Activated T-cell treated with anti-CD3 and anti-CD28 coated beads, Interleukin-2, amount 50 U/mL, for 72 hours (primary cell): ENCODE measurements at regions not wholly inside any gene's neighbourhood (a gene's known extent, or its start where the extent isn't known, plus 50 kb on each side); places are given as distances from the start of the nearest gene placed in this dataset.
A peak's percentile ranks its signal among the peaks of the same experiment; 100 is the strongest.

Experiments
- ATAC-seq, 2 donors: fragments of 150-1000 bp; cut with Tn5 transposase; replicated peaks in 1 of 2; 2 replicates each; pipeline ENCODE4 v1.10.0; 2021; ENCODE audit warnings: moderate library complexity in 2 of 2, mild to moderate bottlenecking in 1 of 2
- DNase-seq, 2 donors: peaks; one replicate each; pipeline ENCODE4 v3.0.0; 2021 to 2022; ENCODE audit warnings: mixed read lengths in 1 of 2
- H3K27ac Mint-ChIP-seq: one replicate; pipeline ENCODE4 v1.8.0; 2022; ENCODE audit warnings: mild to moderate bottlenecking, moderate library complexity, mixed read lengths
- H3K27me3 Mint-ChIP-seq: one replicate; pipeline ENCODE4 v1.8.0; 2022; ENCODE audit warnings: low read depth, mixed read lengths
- H3K36me3 Mint-ChIP-seq, 2 donors: one replicate each; pipeline ENCODE4 v1.8.0; 2022; ENCODE audit warnings: mixed read lengths in 2 of 2, mild to moderate bottlenecking in 1 of 2; ENCODE audit not compliant: insufficient read depth in 2 of 2
- H3K4me1 Mint-ChIP-seq: one replicate; pipeline ENCODE4 v1.8.0; 2022; ENCODE audit warnings: low read depth, mixed read lengths
- H3K4me3 Mint-ChIP-seq, 2 donors: one replicate each; pipeline ENCODE4 v1.8.0; 2022; ENCODE audit warnings: mild to moderate bottlenecking in 2 of 2, mixed read lengths in 2 of 2, moderate library complexity in 2 of 2
- H3K9me3 Mint-ChIP-seq, 2 donors: one replicate each; pipeline ENCODE4 v1.8.0; 2022; ENCODE audit warnings: mixed read lengths in 2 of 2

DNA sequence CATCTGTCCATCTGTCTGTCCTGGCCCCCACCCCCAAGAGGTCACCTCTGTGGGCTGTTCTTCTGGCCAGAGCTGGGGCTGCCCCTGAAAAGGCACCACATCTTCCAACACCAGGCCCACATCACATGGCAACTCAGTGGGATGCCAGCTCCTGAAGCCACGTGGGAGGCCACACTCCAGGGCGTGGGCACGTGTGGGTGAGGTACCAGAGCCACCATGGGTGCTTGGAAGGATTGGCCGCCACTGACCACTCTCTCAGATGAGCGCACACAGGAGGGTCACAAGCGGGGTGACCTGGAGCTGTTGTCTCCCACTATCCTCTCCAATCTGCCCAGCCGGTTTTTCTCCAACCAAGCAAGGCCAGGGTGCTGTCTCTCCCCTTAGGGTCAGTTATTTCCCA is 197.9 kb downstream of the TFCP2L1 start:
- Mint-ChIP-seq H3K36me3 (no peaks in the 10 kb centered on the region), H3K27me3 (no peaks in the 10 kb centered on the region), H3K4me1 (no peaks in the 10 kb centered on the region), H3K27ac (no peak overlapping the region), H3K4me3 (no peak overlapping the region), H3K9me3 (no peaks in the 10 kb centered on the region)
- DNase-seq: no peak
- no peak for ATAC-seq

DNA sequence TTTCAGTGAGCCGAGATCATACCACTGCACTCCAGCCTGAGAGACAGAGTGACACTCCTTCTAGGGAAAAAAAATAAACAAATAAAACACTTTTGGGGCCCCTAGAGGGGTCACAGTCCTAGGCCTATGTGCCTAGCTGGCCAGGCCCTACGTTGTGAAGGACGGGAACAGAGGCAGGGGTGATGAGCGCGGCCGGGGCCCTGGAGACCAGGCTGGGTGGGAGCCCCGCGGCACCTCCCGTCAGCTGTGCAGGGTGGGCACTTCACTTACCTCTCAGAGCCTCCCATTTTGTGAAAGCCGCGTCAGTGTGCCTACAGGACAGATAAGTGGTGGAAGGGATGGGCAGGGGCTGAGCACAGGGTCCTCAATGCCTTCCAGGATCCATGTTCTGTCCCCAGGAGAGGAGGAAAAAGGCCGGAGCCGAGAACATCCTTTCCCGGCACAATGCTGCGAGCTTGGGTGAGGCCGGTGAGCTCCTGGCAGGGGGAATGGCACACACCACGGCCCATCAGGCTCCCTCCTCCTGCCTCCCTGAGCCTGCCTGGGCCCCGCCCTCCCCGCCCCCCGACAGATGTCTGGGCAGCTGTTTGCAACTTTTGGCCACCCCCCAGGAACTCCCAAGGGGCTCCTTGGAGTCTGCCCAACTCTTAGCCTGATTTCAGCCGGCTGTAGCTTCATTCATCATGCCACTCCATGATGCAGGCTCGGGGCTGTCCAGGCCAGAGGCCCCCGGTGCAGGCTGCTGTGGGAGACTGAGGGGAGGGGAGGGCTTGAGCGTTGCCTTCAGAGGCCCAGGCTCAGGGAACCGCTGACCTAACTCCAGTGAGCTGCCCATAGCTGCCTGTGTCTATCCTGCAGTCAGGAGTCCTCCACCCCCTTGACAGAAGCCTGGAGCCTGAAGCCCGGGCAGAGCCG is 196.5 kb downstream of the TFCP2L1 start:
- Mint-ChIP-seq H3K9me3 (no peaks in the 10 kb centered on the region), H3K27me3 (no peaks in the 10 kb centered on the region)

DNA sequence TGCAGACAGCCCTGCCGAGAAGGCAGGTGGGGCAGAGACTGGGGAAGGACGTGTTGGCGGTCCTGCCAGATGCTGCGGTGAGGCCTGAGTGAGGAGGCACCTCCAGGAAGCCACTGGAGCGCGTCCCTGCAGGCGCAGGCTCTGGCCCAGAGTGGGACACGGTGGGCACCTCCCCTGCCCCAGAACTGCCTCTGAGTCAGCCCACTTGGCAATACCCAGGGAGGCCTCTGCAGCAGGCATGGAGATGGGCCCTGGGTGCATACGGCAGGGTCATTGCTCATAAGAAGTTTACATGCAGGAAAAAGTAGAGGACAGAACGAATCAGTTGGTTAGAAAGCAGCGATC is 195.9 kb downstream of the TFCP2L1 start:
- Mint-ChIP-seq H3K9me3 (no peaks in the 10 kb centered on the region), H3K36me3 (no peaks in the 10 kb centered on the region), H3K27ac (no peak overlapping the region), H3K4me1 (no peaks in the 10 kb centered on the region), H3K4me3 (no peak overlapping the region), H3K27me3 (no peaks in the 10 kb centered on the region)
- DNase-seq: no peak
- ATAC-seq: no peak

More for the DNA sequence above, 196.5 kb downstream of the TFCP2L1 start:
- H3K27ac Mint-ChIP-seq: no peak overlapping the region
- no peaks in the 10 kb centered on the region for H3K36me3 Mint-ChIP-seq
- DNase-seq (no peak), ATAC-seq (no peak)
- H3K4me3 Mint-ChIP-seq: no peak overlapping the region
- H3K4me1 Mint-ChIP-seq: no peaks in the 10 kb centered on the region

DNA sequence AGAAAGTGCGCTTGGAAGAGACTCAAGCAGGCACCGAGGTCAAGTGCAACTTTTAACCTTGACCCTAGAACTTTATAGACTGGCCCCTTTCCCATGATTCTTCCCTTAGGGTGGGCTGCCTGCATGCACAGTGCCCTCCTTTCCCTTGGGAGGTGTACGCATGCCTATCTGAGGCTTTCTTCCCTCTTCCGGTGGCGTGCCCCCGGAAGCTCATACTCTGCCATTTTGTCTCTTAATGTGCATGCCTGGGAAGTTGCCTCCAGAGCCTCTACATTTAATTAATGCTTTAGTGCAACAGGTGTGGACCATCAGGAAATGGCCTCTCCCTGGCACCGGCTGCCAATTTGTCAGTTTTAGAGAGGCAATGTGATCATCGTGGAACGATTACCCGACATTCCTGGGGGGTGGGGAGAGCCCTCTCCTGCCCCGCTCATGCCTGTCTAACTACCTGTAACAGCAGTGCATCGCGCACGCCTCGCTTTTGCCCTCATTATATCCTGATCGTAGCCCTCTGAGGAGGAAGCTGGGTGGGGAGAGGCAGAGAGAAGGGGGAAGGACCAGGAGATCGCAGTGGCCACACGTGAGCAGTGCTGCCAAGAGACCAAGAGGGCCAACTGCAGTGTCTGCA is 194.8 kb downstream of the TFCP2L1 start:
- ATAC-seq: no peak
- Mint-ChIP-seq H3K27me3 (peaks cover 6% of the 10 kb centered on the region), H3K9me3 (no peaks in the 10 kb centered on the region), H3K36me3 (no peaks in the 10 kb centered on the region), H3K27ac (no peak overlapping the region), H3K4me1 (no peaks in the 10 kb centered on the region), H3K4me3 (no peak overlapping the region)
- no peak for DNase-seq

DNA sequence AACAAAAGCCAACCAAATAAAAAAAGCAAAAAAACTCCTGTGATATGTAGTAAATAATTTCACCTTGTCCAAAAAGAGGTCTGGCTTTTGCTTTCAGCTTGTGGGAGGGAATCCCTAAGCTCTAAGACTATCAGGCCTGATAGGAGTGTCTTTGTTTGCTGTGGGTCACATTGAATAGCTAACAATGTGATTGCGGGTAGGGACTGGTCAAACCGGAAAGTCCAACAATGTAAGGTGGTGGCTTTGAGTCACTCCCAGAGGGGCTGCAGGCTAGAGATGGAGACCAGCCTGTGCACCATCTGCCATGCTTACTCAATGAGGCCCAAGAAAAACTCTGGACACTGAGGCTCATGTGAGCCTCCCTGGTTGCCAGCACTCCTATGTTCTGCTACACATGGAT is 192.9 kb downstream of the TFCP2L1 start:
- H3K9me3 Mint-ChIP-seq: no peaks in the 10 kb centered on the region

DNA sequence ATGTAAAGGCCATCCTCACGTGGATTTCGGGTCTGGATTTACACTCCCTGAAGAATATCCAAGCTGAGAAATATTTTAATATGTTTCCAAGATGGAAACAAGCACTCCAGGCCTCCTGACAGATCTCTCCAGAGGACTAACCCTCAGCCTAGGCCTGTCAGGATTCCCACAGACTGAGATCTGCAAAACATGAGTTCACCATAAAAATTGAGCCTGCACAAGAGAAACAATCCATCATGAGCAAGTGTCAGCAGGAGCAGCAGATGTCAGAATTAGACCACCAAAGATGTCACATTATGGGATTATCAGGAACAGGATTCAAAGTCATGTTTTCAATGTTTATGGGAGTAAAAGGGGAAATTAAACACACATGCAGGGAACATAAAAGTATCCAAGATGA is 191.3 kb downstream of the TFCP2L1 start:
- DNase-seq (no peak), ATAC-seq (no peak)

More for the DNA sequence above, 192.9 kb downstream of the TFCP2L1 start:
- Mint-ChIP-seq H3K27me3 (peaks cover 6% of the 10 kb centered on the region), H3K4me1 (no peaks in the 10 kb centered on the region), H3K27ac (no peak overlapping the region), H3K4me3 (no peak overlapping the region), H3K36me3 (no peaks in the 10 kb centered on the region)
- DNase-seq: no peak
- ATAC-seq: no peak

DNA sequence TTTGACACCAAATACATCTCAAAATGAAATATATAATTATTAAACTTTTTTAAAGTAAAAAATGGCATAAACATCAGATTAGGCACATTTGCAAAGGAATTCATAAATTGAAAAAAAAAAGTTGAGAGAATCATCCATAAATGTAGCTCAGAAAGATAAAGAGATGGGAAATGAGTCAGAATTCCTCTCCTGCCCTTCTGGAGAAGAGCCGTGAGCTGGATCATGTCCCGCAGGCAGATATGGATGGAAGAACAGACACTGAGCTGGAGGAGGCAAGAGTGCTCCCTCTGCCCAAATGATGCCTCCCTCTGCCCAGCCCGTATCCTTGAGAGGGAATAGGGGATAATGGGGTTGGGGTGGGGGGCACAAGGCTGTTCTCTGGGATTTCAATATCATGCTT is 190.9 kb downstream of the TFCP2L1 start:
- Mint-ChIP-seq H3K9me3 (no peaks in the 10 kb centered on the region), H3K4me3 (no peak overlapping the region), H3K27ac (no peak overlapping the region), H3K36me3 (no peaks in the 10 kb centered on the region), H3K4me1 (no peaks in the 10 kb centered on the region), H3K27me3 (peaks cover 6% of the 10 kb centered on the region)
- DNase-seq (no peak), ATAC-seq (no peak)

More for the DNA sequence above, 191.3 kb downstream of the TFCP2L1 start:
- Mint-ChIP-seq H3K27me3 (peaks cover 6% of the 10 kb centered on the region), H3K27ac (no peak overlapping the region), H3K4me1 (no peaks in the 10 kb centered on the region), H3K4me3 (no peak overlapping the region), H3K36me3 (no peaks in the 10 kb centered on the region), H3K9me3 (no peaks in the 10 kb centered on the region)

DNA sequence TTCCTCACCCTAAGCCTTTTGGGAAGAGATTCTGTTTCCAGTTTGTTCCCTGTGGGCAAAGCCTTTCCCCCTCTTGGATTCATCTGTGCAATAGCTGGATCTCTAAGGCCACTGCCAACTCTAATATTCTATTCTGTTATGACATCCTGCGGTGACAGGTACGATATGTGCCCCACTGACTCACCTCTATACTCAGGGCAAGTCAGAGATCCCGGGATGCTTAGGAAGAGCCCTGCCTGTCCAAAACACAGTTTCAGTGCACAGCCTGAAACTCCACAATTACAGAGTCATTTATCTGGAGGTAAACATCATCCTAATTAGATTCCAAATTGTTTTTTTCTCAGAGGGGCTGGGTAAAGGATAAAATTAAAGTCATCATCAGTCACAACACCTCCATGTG is 190.2 kb downstream of the TFCP2L1 start:
- Mint-ChIP-seq H3K9me3 (no peaks in the 10 kb centered on the region), H3K4me3 (no peak overlapping the region), H3K36me3 (no peaks in the 10 kb centered on the region), H3K27me3 (peaks cover 6% of the 10 kb centered on the region), H3K4me1 (no peaks in the 10 kb centered on the region), H3K27ac (no peak overlapping the region)
- no peak for ATAC-seq
- no peak for DNase-seq

DNA sequence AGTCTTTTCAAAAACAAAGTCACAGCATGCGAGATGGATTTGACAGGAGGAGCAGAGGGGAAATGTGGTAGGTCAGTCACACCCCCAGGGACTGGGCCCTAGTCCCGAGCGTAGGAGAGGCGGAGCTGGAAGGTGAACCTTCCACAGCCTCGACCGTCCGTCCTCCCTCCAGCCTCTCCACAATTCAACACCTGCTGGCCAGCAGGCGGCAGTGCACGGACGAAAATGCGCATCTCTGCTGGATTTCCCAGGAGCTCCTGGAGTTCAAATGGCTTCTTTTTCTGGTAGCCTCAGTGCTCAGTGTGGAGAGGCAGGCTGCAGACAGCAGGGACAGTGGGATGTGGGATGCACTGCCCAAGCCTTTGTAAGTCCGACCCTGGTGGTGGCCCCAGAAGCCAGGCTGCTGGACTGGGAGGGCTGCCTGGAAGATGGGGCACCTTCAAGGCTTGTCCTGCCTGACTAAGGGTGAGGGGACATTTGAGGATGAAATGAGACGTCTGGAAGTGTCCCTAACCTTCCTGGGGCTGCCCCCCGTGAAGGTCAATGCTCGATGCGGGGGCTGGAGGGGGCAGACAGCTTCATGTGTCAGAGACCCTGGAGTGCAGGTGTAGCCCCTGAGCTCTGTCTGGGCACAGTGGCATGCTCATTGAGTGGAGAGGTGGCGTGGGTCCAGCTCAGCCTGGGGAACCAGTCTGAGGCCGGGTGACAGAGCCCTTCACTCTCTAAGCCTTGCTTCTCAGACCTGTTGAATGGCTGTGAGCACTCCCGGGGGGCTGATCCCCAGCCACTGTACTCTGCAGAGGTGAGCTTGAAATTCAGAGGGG is 189.5 kb downstream of the TFCP2L1 start:
- no peak for ATAC-seq

DNA sequence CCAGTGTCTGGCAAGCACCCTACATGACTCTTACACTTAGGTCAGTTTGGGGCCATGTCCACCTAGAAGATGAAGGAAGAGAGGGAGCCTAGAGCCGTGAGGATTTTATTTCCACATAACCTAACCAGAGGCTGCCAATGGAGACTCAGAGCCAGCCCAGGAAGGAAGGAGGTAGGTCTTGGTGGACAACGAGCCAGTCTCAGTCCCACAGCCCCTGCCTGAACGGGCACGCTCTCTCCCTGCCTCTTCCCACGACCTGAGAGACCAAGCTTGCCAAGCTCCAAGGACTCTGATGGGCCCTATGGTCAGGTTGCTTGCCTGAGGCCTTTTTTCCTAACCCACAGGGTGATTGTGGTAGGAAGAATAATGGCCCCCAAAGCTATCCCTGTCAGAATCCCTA is 188.4 kb downstream of the TFCP2L1 start:
- H3K9me3 Mint-ChIP-seq: no peaks in the 10 kb centered on the region
- ATAC-seq: no peak
- H3K27me3 Mint-ChIP-seq: peaks cover 6% of the 10 kb centered on the region
- no peak overlapping the region for H3K4me3 Mint-ChIP-seq
- DNase-seq: no peak
- H3K4me1 Mint-ChIP-seq: no peaks in the 10 kb centered on the region
- no peaks in the 10 kb centered on the region for H3K36me3 Mint-ChIP-seq
- H3K27ac Mint-ChIP-seq: no peak overlapping the region

More for the DNA sequence above, 189.5 kb downstream of the TFCP2L1 start:
- no peaks in the 10 kb centered on the region for H3K4me1 Mint-ChIP-seq
- no peaks in the 10 kb centered on the region for H3K36me3 Mint-ChIP-seq
- no peak overlapping the region for H3K27ac Mint-ChIP-seq
- no peak overlapping the region for H3K4me3 Mint-ChIP-seq
- H3K27me3 Mint-ChIP-seq: peaks cover 6% of the 10 kb centered on the region
- no peaks in the 10 kb centered on the region for H3K9me3 Mint-ChIP-seq
- peak; percentile 18 to 19 for DNase-seq

DNA sequence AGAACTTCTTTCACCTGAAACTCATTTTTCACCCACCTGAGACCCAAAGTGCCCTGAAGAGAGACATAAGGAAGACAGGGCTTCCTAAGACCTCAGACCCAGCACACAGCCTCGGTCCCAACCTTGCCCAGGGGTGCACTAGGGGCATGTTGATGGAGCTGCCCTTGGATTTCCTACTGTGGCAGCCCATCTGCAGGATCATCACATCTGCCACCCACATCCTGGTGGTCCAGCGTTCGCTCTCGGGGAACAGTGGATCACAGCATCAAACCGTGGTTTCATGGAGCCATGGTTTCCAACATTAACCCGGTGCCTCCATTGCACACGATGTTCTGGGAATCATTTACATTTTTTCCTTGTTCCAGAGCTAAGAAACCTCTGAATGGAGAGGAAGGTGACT is 186.4 kb downstream of the TFCP2L1 start:
- Mint-ChIP-seq H3K9me3 (no peaks in the 10 kb centered on the region), H3K36me3 (no peaks in the 10 kb centered on the region), H3K27me3 (peaks cover 6% of the 10 kb centered on the region), H3K27ac (no peak overlapping the region), H3K4me1 (no peaks in the 10 kb centered on the region), H3K4me3 (no peak overlapping the region)
- DNase-seq (no peak), ATAC-seq (no peak)

DNA sequence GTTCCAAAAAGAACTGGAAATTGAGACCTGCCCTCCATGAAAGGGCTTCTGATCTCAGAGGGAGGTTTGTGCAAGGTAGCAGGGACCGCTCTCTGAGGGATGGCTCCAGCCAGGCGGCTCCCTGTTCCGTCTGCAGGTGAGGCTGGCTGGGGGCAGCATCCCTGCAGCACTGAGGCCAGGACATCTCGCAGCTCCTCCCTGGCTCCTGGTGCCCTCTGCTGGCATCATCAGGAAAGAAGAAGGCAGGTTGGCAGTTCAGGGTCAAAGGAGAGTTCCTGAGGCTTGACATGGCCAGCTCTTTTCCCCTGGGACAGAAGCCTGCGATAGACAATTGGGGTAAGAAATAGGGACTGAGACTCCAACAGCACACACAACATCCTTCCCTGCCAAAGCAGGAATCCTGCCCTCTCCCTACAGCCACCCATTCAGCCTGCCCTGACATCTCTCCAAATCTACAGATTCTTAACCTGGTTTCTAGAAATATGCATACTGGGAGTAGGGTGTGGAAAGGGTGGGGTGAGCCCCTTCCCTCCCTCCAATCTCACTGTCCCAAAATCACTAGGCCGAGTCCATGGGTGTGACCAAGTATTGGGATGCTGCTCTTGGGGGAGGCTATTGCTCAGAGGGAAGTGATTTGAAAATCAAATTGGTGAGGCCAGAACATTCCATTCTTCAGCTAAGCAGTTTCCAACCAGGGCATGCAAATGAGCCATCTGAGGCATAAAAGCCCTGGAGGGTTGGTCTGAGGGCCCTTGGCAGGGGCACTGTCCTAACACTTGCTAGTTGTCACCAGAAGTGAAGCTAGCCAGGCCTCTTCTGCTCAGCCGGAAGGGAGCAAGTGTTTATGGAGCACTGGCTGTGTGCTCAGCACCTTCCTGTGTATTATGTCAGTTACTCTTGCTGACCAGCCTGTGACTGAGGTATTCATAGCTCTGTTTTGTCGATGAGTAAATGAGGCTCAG is 185.4 kb downstream of the TFCP2L1 start:
- Mint-ChIP-seq H3K4me1 (no peaks in the 10 kb centered on the region), H3K9me3 (no peaks in the 10 kb centered on the region), H3K36me3 (no peaks in the 10 kb centered on the region), H3K27me3 (peaks cover 6% of the 10 kb centered on the region), H3K4me3 (no peak overlapping the region), H3K27ac (no peak overlapping the region)
- ATAC-seq (no peak), DNase-seq (no peak)
